ENCODE measurements at regions not wholly inside any gene's neighbourhood (a gene's known extent, or its start where the extent isn't known, plus 50 kb on each side); places are given as distances from the start of the nearest gene placed in this dataset.
"Not testable (repeated sequence)": the region's sequence is repeated elsewhere in the genome, so short reads cannot be mapped to it uniquely, and the experiment has no call there.

DNA sequence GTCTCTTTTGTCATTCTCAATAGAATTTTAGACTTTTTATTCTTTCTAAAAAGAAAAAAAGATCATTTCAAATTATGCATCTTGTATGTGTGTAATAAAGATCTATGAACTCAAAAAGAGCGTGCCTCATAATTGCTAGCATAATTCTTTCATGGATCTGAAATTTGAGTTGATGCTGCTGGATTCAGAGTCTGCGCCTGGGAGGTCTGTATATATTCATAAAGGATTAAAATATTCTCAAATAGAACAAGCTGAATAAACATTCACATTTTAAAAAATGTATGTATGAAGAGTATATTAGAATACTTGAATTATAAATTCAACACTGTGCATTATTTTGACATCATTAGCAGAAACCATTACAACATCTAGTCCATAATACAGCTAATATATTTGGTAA is 297.8 kb upstream of the GRAMD2B start:
- intact Hi-C loops (cut with DNase I; ENCODE audit: low total_unique reads) = no loop called here
- no peak for DNase-seq
- Histone ChIP-seq H3K27me3 (no peaks in the 10 kb centered on the region), H3K9me3 (no peaks in the 10 kb centered on the region), H3K27ac (no peak overlapping the region), H3K4me3 (no peak overlapping the region), H3K4me1 (no peaks in the 10 kb centered on the region), H3K36me3 (no peaks in the 10 kb centered on the region)
- TF ChIP-seq, protein P1, sequence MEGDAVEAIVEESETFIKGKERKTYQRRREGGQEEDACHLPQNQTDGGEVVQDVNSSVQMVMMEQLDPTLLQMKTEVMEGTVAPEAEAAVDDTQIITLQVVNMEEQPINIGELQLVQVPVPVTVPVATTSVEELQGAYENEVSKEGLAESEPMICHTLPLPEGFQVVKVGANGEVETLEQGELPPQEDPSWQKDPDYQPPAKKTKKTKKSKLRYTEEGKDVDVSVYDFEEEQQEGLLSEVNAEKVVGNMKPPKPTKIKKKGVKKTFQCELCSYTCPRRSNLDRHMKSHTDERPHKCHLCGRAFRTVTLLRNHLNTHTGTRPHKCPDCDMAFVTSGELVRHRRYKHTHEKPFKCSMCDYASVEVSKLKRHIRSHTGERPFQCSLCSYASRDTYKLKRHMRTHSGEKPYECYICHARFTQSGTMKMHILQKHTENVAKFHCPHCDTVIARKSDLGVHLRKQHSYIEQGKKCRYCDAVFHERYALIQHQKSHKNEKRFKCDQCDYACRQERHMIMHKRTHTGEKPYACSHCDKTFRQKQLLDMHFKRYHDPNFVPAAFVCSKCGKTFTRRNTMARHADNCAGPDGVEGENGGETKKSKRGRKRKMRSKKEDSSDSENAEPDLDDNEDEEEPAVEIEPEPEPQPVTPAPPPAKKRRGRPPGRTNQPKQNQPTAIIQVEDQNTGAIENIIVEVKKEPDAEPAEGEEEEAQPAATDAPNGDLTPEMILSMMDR (IDR thresholded peaks at IDR 0.05) = no peak
- TF ChIP-seq POLR2A (IDR thresholded peaks at IDR 0.05) = no peak

DNA sequence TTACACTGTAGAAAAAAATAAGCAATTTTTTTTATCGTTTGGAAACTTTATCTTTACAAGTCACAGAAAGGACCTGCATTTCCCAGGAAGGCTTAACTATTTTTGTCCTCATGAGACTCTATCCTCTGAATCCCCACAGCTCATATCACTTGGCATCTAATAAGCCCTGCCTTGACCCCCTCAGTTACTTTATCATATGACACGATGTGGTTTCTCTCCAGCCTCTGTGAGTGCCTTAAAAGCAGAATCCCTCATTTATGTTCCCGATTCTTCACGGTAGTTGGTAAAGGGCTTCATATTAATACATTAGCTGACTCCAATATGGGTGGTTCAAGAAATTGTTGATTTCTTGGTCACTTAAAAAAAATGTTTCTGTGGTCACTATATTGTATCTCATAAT is 296.6 kb upstream of the GRAMD2B start:
- Histone ChIP-seq H3K36me3 (no peaks in the 10 kb centered on the region), H3K4me3 (no peak overlapping the region), H3K4me1 (no peaks in the 10 kb centered on the region), H3K9me3 (peaks cover 0 to 7% of the 10 kb centered on the region in 2 donors), H3K27ac (no peak overlapping the region), H3K27me3 (no peaks in the 10 kb centered on the region)
- no peak for DNase-seq
- intact Hi-C loops (cut with DNase I; ENCODE audit: low total_unique reads) = no loop called here
- TF ChIP-seq, protein P1 (IDR thresholded peaks at IDR 0.05) = no peak
- TF ChIP-seq POLR2A (IDR thresholded peaks at IDR 0.05) = no peak

DNA sequence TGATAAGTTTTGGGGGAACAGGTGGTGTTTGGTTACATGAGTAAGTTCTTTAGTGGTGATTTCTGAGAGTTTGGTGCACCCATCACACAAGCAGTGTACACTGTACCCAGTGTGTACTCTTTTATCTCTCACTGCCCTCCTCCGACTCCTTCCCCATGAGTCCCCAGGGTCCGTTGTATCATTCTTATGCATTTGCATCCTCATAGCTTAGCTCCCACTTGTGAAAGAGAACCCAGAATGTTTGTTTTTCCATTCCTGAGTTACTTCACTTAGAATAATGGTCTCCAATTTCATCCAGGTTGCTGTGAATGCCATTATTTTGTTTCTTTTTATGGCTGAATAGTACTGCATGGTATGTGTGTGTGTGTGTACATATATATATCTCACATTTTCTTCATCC is 295.8 kb upstream of the GRAMD2B start:
- H3K4me3 ChIP-seq; H3K4me1 ChIP-seq; H3K27me3 ChIP-seq; H3K9me3 ChIP-seq; intact Hi-C loops (cut with DNase I; ENCODE audit: low total_unique reads); DNase-seq; H3K36me3 ChIP-seq; H3K27ac ChIP-seq: not testable (repeated sequence)

DNA sequence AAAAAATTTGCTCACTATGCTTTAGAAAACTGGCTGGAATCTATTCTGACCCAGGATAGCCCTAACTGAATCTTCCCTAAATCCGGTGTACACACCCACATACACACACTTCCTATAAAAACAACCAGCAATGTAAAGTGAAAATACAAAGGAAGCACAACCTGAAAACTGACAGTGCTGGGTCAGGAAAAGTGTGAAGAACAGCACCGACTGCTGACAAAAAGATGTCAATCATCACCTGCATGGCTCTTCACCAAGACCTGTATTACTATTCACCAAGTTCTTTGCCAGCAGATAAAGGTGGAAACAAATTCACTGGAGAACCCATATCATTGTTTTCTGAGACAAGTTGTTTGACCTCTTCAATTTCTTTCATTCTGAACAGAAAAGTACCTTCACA is 293.8 kb upstream of the GRAMD2B start:
- Histone ChIP-seq H3K4me1 (no peaks in the 10 kb centered on the region), H3K27ac (no peak overlapping the region), H3K4me3 (no peak overlapping the region), H3K9me3 (peaks cover 0 to 10% of the 10 kb centered on the region in 2 donors), H3K27me3 (no peaks in the 10 kb centered on the region), H3K36me3 (no peaks in the 10 kb centered on the region)
- intact Hi-C loops (cut with DNase I; ENCODE audit: low total_unique reads) = no loop called here
- TF ChIP-seq POLR2A (IDR thresholded peaks at IDR 0.05) = no peak
- DNase-seq = no peak

DNA sequence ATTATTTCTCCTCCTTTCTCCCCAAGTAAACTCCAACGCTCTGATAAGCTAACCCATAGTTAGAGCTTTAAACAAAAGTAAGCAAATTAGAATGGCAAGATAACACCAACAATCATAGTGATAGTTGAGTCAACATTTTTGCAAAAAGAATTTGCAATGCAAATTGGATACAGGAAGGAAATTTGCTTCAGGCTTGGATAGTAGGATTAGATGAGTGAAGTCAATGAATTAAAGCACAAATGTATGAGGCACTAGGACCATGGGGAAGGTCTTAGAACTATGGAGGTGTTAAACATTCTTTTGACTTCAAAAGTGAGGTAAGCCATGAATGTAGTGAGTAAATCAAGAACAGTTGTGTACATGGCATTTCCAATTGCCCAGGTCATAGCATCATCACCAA is 289.8 kb upstream of the GRAMD2B start:
- no peak overlapping the region for H3K4me3 ChIP-seq
- no peak for DNase-seq
- intact Hi-C loops (cut with DNase I; ENCODE audit: low total_unique reads) = no loop called here

DNA sequence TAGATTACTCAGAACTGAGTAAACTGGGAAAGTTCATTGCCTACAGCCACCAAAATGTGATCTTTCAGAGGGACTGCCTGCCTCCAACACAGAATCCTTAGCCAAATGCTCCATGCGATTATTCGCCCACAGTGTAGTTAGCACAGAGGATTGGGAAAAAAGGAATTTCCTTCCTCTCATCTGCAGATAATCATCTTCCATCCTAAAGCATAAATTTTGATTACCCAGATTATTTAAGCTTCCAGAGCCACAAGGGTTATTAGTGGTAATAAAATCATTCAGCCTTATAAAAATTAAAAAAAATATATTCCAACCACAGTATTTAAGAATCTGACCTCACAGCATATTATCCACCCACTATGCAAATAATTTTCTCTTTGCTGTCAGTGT is 285.3 kb upstream of the GRAMD2B start:
- H3K4me3 ChIP-seq = no peak overlapping the region
- no peaks in the 10 kb centered on the region for H3K27me3 ChIP-seq
- TF ChIP-seq POLR2A (IDR thresholded peaks at IDR 0.05) = no peak
- TF ChIP-seq, protein P1 (IDR thresholded peaks at IDR 0.05) = no peak
- intact Hi-C loops (cut with DNase I; ENCODE audit: low total_unique reads) = no loop called here
- no peak overlapping the region for H3K27ac ChIP-seq
- no peak for DNase-seq
- no peaks in the 10 kb centered on the region for H3K4me1 ChIP-seq
- H3K9me3 ChIP-seq = no peaks in the 10 kb centered on the region
- H3K36me3 ChIP-seq = no peaks in the 10 kb centered on the region

More for the DNA sequence above, 289.8 kb upstream of the GRAMD2B start:
- no peaks in the 10 kb centered on the region for H3K36me3 ChIP-seq
- TF ChIP-seq POLR2A (IDR thresholded peaks at IDR 0.05) = no peak
- TF ChIP-seq, protein P1 (IDR thresholded peaks at IDR 0.05) = no peak
- no peaks in the 10 kb centered on the region for H3K27me3 ChIP-seq
- peaks cover 0 to 10% of the 10 kb centered on the region in 2 donors for H3K9me3 ChIP-seq
- no peaks in the 10 kb centered on the region for H3K4me1 ChIP-seq
- H3K27ac ChIP-seq = no peak overlapping the region
